HCT116 (cell line): ENCODE measurements at regions not wholly inside any gene's neighbourhood (a gene's known extent, or its start where the extent isn't known, plus 50 kb on each side); places are given as distances from the start of the nearest gene placed in this dataset.

Experiments
- ATAC-seq: fragments of 200-7000 bp; cut with Tn5 transposase; 2 replicates; pipeline ENCODE4 v1.9.1; 2020; ENCODE audit warnings: mild to moderate bottlenecking, moderate library complexity
- BruUV-seq: library from RNA; stranded (reverse); fragments of 400-500 nt; replicated peaks from 2 replicates; lab custom pipeline; 2021; lab: Mats Ljungman, UMichigan
- CTCF ChIA-PET: fragments of 300-600 bp; sonication (Branson Sonifier 250); formaldehyde crosslinking; loops from one replicate; lab custom pipeline; 2021; ENCODE audit warnings: antibody characterized with exemption; lab: Charles Lee
- POLR2A ChIA-PET: fragments of 300-600, 350-600 bp; sonication (Branson Sonifier 250); formaldehyde crosslinking; loops from one replicate; lab custom pipeline; 2021; ENCODE audit warnings: antibody characterized with exemption; lab: Charles Lee
- RAD21 ChIA-PET, 2 experiments: fragments of 300-600 bp; sonication (Branson Sonifier 250); formaldehyde crosslinking; loops; one replicate each; lab custom pipeline; 2023; ENCODE audit warnings: low total read pairs in 2 of 2; ENCODE audit not compliant: uncharacterized antibody in 2 of 2, unreplicated experiment in 2 of 2, low non-redundant PET in 1 of 2; lab: Charles Lee
- DNase-seq: peaks from one replicate; pipeline ENCODE4 v3.0.0-alpha.2; 2010; ENCODE audit warnings: low read depth, low spot score
- H2AFZ ChIP-seq: fragments of 200-600 bp; shearing (Covaris generic), sonication (generic); 2 replicates; pipeline ENCODE4 v1.6.1; 2017; ENCODE audit warnings: low read depth, mixed run types, mixed read lengths, antibody characterized with exemption, low read length; ENCODE audit not compliant: poor library complexity, severe bottlenecking
- H3K27ac ChIP-seq: 2 replicates; pipeline ENCODE4 v1.5.1; 2012; ENCODE audit warnings: low read depth, low read length
- H3K27me3 ChIP-seq: fragments of 200-600 bp; sonication (generic); 2 replicates; pipeline ENCODE4 v1.6.1; 2016; ENCODE audit warnings: mixed run types, low read length, mixed read lengths; ENCODE audit not compliant: insufficient read depth
- H3K36me3 ChIP-seq, 2 experiments: fragments of 200-500 bp in 1 of 2; fragments of 200-600 bp in 1 of 2; sonication (Bioruptor generic) in 1 of 2; sonication (generic) in 1 of 2; 2 replicates each; pipeline versions ENCODE4 v1.5.1 to v1.6.1; 2014 to 2016; ENCODE audit warnings: low read length in 2 of 2, inconsistent platforms in 1 of 2, mixed read lengths in 1 of 2, mixed run types in 1 of 2; ENCODE audit not compliant: insufficient read depth in 2 of 2, control insufficient read depth in 1 of 2
- H3K4me1 ChIP-seq, 2 experiments: fragments of 200-600 bp in 1 of 2; sonication (generic) in 1 of 2; 2 replicates each; pipeline versions ENCODE4 v1.5.1 to v1.6.1; 2012 to 2017; ENCODE audit warnings: low read length in 2 of 2, inconsistent platforms in 1 of 2, mild to moderate bottlenecking in 1 of 2, mixed read lengths in 1 of 2, mixed run types in 1 of 2, moderate library complexity in 1 of 2; ENCODE audit not compliant: insufficient read depth in 2 of 2, control insufficient read depth in 1 of 2
- H3K4me2 ChIP-seq: fragments of 200-600 bp; sonication (generic); 2 replicates; pipeline ENCODE4 v1.6.1; 2017; ENCODE audit warnings: mixed run types, low read length, mixed read lengths
- H3K4me3 ChIP-seq, 2 experiments: fragments of 200-600 bp in 1 of 2; sonication (generic) in 1 of 2; replicated peaks in 1 of 2; 2 replicates each; pipeline ENCODE4 v1.5.1; 2011 to 2016; ENCODE audit warnings: low read length in 2 of 2, control low read depth in 1 of 2, low read depth in 1 of 2, mild to moderate bottlenecking in 1 of 2, mixed read lengths in 1 of 2, mixed run types in 1 of 2
- H3K79me2 ChIP-seq: fragments of 200-600 bp; sonication (generic); 2 replicates; pipeline ENCODE4 v1.6.1; 2017; ENCODE audit warnings: mild to moderate bottlenecking, mixed run types, low read length, moderate library complexity, mixed read lengths; ENCODE audit not compliant: insufficient read depth
- H3K9ac ChIP-seq: fragments of 200-600 bp; sonication (generic); 2 replicates; pipeline ENCODE4 v1.6.1; 2016; ENCODE audit warnings: low read length, mixed read lengths
- H3K9me2 ChIP-seq: fragments of 200-600 bp; sonication (generic), shearing (Covaris generic); 2 replicates; pipeline ENCODE4 v1.6.1; 2017; ENCODE audit warnings: mixed run types, mild to moderate bottlenecking, moderate library complexity; ENCODE audit not compliant: insufficient read depth
- H3K9me3 ChIP-seq, 2 experiments: fragments of 200-500 bp in 1 of 2; fragments of 200-600 bp in 1 of 2; sonication (Bioruptor generic) in 1 of 2; sonication (generic) in 1 of 2; 2 replicates each; pipeline ENCODE4 v1.6.1; 2014 to 2017; ENCODE audit warnings: low read length in 2 of 2, mixed read lengths in 2 of 2, inconsistent platforms in 1 of 2, low read depth in 1 of 2, mild to moderate bottlenecking in 1 of 2, mixed run types in 1 of 2, moderate library complexity in 1 of 2; ENCODE audit not compliant: control insufficient read depth in 1 of 2, insufficient read depth in 1 of 2
- H4K20me1 ChIP-seq: fragments of 200-600 bp; sonication (generic), shearing (Covaris generic); 2 replicates; pipeline ENCODE4 v1.6.1; 2017; ENCODE audit warnings: mixed run types, mild to moderate bottlenecking, moderate library complexity; ENCODE audit not compliant: insufficient read depth
- CEBPB ChIP-seq: IDR thresholded peaks from 2 replicates; pipeline ENCODE4 v1.6.1; 2012; ENCODE audit warnings: low read depth
- CTCF ChIP-seq, 3 experiments: fragments of 200-600 bp in 1 of 3; sonication (generic) in 1 of 3; IDR thresholded peaks in 2 of 3; conservative IDR thresholded peaks in 1 of 3; 2 replicates each; pipeline ENCODE4 v1.5.1; 2012 to 2017; ENCODE audit warnings: low read depth in 2 of 3, low read length in 2 of 3, antibody characterized with exemption in 1 of 3, borderline replicate concordance in 1 of 3, control low read depth in 1 of 3, mild to moderate bottlenecking in 1 of 3, mixed read lengths in 1 of 3, mixed run types in 1 of 3, moderate library complexity in 1 of 3; ENCODE audit not compliant: insufficient read depth in 1 of 3
- ELF1 ChIP-seq: IDR thresholded peaks from 2 replicates; pipeline ENCODE4 v1.6.1; 2012; ENCODE audit warnings: low read depth, borderline replicate concordance
- EZH2phosphoT487 ChIP-seq: fragments of 200-600 bp; IDR thresholded peaks from 2 replicates; pipeline ENCODE4 v1.6.1; 2018; ENCODE audit warnings: antibody characterized with exemption, borderline replicate concordance
- FOSL1 ChIP-seq: IDR thresholded peaks from 2 replicates; pipeline ENCODE4 v1.6.1; 2012; ENCODE audit warnings: low read depth
- JUND ChIP-seq: IDR thresholded peaks from 2 replicates; pipeline ENCODE4 v1.6.1; 2012
- MAX ChIP-seq: IDR thresholded peaks from 2 replicates; pipeline ENCODE4 v1.6.1; 2012
- POLR2AphosphoS5 ChIP-seq: IDR thresholded peaks from 2 replicates; pipeline ENCODE4 v1.6.1; 2011; ENCODE audit warnings: mild to moderate bottlenecking, low read depth, low read length, moderate library complexity
- RAD21 ChIP-seq: IDR thresholded peaks from 2 replicates; pipeline ENCODE4 v1.6.1; 2012; ENCODE audit warnings: low read depth, mild to moderate bottlenecking
- REST ChIP-seq: IDR thresholded peaks from 2 replicates; pipeline ENCODE4 v1.6.1; 2012; ENCODE audit warnings: low read depth
- SIN3A ChIP-seq: IDR thresholded peaks from 2 replicates; pipeline ENCODE4 v1.6.1; 2012; ENCODE audit warnings: low read depth
- SP1 ChIP-seq: IDR thresholded peaks from 2 replicates; pipeline ENCODE4 v1.6.1; 2012; ENCODE audit warnings: low read depth
- SRF ChIP-seq: IDR thresholded peaks from 2 replicates; pipeline ENCODE4 v1.6.1; 2012; ENCODE audit warnings: low read depth
- TCF7L2 ChIP-seq: IDR thresholded peaks from 2 replicates; pipeline ENCODE4 v1.7.0; 2011; ENCODE audit warnings: borderline replicate concordance, inconsistent platforms; ENCODE audit not compliant: insufficient read depth, insufficient read length; ENCODE audit errors: extremely low read depth
- YY1 ChIP-seq: IDR thresholded peaks from 2 replicates; pipeline ENCODE4 v1.6.1; 2011; ENCODE audit warnings: low read length, low read depth, moderate library complexity, mild to moderate bottlenecking; ENCODE audit not compliant: insufficient replicate concordance; ENCODE audit errors: extremely low read depth
- ZNF274 ChIP-seq: fragments of 200-500 bp; sonication (Bioruptor generic); IDR thresholded peaks from 2 replicates; pipeline ENCODE4 v1.6.1; 2014; ENCODE audit warnings: mild to moderate bottlenecking, low read depth, low read length, inconsistent platforms
- intact Hi-C: fragments of 100-400 bp; cut with micrococcal nuclease; formaldehyde crosslinking; loops from 2 replicates; pipeline ENCODE4 v1.10.0; 2022

DNA sequence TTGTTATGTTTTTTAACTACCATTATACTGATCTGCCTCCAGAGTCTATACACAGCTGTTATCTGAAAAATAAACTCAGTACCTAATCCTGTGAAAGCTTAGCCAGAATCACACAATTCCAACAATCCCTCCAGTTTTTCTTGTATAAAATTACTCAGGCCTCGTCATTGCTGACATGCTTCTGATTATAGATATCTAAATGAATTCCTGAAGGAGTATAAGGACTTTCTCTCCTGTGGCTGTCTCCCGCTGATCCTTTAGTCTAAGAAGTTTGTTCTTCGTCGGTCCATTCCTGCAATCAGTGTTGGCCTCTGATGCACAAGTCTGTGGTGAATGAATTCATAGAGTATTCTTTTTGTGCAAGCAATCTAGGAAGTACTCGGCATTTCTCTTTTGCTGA, 288.9 kb upstream of the SEMA3C start:
- Histone ChIP-seq H3K9me3 (no peaks in the 10 kb centered on the region), H3K4me3 (no peak overlapping the region), H3K9me2 (no peaks in the 10 kb centered on the region), H3K27ac (no peak overlapping the region), H2AFZ (no peak overlapping the region), H3K27me3 (no peaks in the 10 kb centered on the region), H4K20me1 (no peaks in the 10 kb centered on the region), H3K9ac (no peak overlapping the region), H3K4me1 (no peaks in the 10 kb centered on the region), H3K36me3 (no peaks in the 10 kb centered on the region), H3K4me2 (no peak overlapping the region), H3K79me2 (no peaks in the 10 kb centered on the region)
- intact Hi-C loops: no loop called here
- CTCF ChIA-PET: no interaction called here
- DNase-seq: no peak
- no TSS peak for BruUV-seq
- RAD21 ChIA-PET: no interaction called here
- TF ChIP-seq SP1 (no peak), ELF1 (no peak), CEBPB (no peak), MAX (no peak)
- POLR2A ChIA-PET: no interaction called here
- ATAC-seq: no peak

- no peak overlapping the region for H3K27ac ChIP-seq
- H4K20me1 ChIP-seq: no peaks in the 10 kb centered on the region
- no peaks in the 10 kb centered on the region for H3K27me3 ChIP-seq
- intact Hi-C loops: no loop called here
- no peak overlapping the region for H3K4me3 ChIP-seq
- H3K9me2 ChIP-seq: no peaks in the 10 kb centered on the region
- H3K4me2 ChIP-seq: no peak overlapping the region
- no peak overlapping the region for H3K9ac ChIP-seq
- no peak overlapping the region for H2AFZ ChIP-seq
- POLR2A ChIA-PET: no interaction called here
- no peaks in the 10 kb centered on the region for H3K36me3 ChIP-seq
- CTCF ChIA-PET: no interaction called here
- no peaks in the 10 kb centered on the region for H3K4me1 ChIP-seq
- RAD21 ChIA-PET: no interaction called here
- TF ChIP-seq FOSL1 (no peak), TCF7L2 (no peak), SP1 (no peak), SIN3A (no peak), REST (no peak), EZH2phosphoT487 (no peak), JUND (no peak), POLR2AphosphoS5 (no peak), ZNF274 (no peak), YY1 (no peak), RAD21 (no peak), CTCF (IDR thresholded peaks at IDR 0.05 in 2 of 3, conservative IDR thresholded peaks at IDR 0.05 in 1 of 3; ENCODE audit: borderline replicate concordance in 1 of 3, insufficient read depth in 1 of 3, low read depth in 2 of 3, low read length in 2 of 3) (no peak), CEBPB (no peak), SRF (no peak)
- H3K9me3 ChIP-seq: no peaks in the 10 kb centered on the region
- no peaks in the 10 kb centered on the region for H3K79me2 ChIP-seq
- DNase-seq: no peak
- BruUV-seq: no TSS peak
- ATAC-seq: no peak
Measured at GRCh38 chr7:81206667-81207360, 288.0 kb upstream of the SEMA3C start.
